ENCODE measurements at regions not wholly inside any gene's neighbourhood (a gene's known extent, or its start where the extent isn't known, plus 50 kb on each side); places are given as distances from the start of the nearest gene placed in this dataset.

GRCh38 chr5:125281667-125282066 is 535.2 kb upstream of the ZNF608 start:
- TF ChIP-seq CTCF (conservative IDR thresholded peaks at IDR 0.05; ENCODE audit: low read depth, low read length) (no peak), EZH2 (IDR thresholded peaks at IDR 0.05; ENCODE audit: low read length, unreplicated experiment) (no peak)
